ENCODE measurements at regions not wholly inside any gene's neighbourhood (a gene's known extent, or its start where the extent isn't known, plus 50 kb on each side); places are given as distances from the start of the nearest gene placed in this dataset.
"Not testable (repeated sequence)": the region's sequence is repeated elsewhere in the genome, so short reads cannot be mapped to it uniquely, and the experiment has no call there.

GRCh38 chr3:177365294-177365693, 168.0 kb upstream of the TBL1XR1 start:
- H3K4me3 Mint-ChIP-seq; H3K9me3 Mint-ChIP-seq; DNase-seq; H3K27me3 Mint-ChIP-seq (ENCODE audit: low read depth); H3K36me3 Mint-ChIP-seq (ENCODE audit: low read depth); H3K27ac Mint-ChIP-seq; intact Hi-C loops (cut with micrococcal nuclease): not testable (repeated sequence)
- peaks cover 14% of the 10 kb centered on the region for H3K4me1 Mint-ChIP-seq (ENCODE audit: low read depth)
- CTCF ChIA-PET, result interaction anchor here (0.7 kb wide), 1 partner anchor 60 kb away, joined by 3 read pairs; no protein-coding TSS in a partner anchor

GRCh38 chr3:177367788-177368187, 170.5 kb upstream of the TBL1XR1 start:
- Mint-ChIP-seq H3K36me3 (ENCODE audit: low read depth) (no peaks in the 10 kb centered on the region), H3K27me3 (ENCODE audit: low read depth) (no peaks in the 10 kb centered on the region), H3K4me3 (no peak overlapping the region), H3K9me3 (no peaks in the 10 kb centered on the region), H3K27ac (no peak overlapping the region), H3K4me1 (ENCODE audit: low read depth) (no peaks in the 10 kb centered on the region)
- CTCF ChIA-PET, result no interaction called here
- intact Hi-C loops (cut with micrococcal nuclease), result no loop called here
- no peak for DNase-seq

GRCh38 chr3:177370246-177370822, 173.1 kb upstream of the TBL1XR1 start:
- Mint-ChIP-seq H3K36me3 (ENCODE audit: low read depth) (no peaks in the 10 kb centered on the region), H3K27ac (no peak overlapping the region), H3K9me3 (no peaks in the 10 kb centered on the region), H3K4me1 (ENCODE audit: low read depth) (no peaks in the 10 kb centered on the region), H3K27me3 (ENCODE audit: low read depth) (no peaks in the 10 kb centered on the region), H3K4me3 (no peak overlapping the region)
- DNase-seq, result no peak
- intact Hi-C loops (cut with micrococcal nuclease), result no loop called here
- CTCF ChIA-PET, result interaction anchor here (0.6 kb wide), 2 partner anchors 61 to 495 kb away, joined by 3 read pairs; no protein-coding TSS in a partner anchor

- CTCF ChIA-PET, result no interaction called here
- no peaks in the 10 kb centered on the region for H3K27me3 Mint-ChIP-seq (ENCODE audit: low read depth)
- intact Hi-C loops (cut with micrococcal nuclease), result no loop called here
- no peaks in the 10 kb centered on the region for H3K4me1 Mint-ChIP-seq (ENCODE audit: low read depth)
- no peaks in the 10 kb centered on the region for H3K9me3 Mint-ChIP-seq
- H3K36me3 Mint-ChIP-seq (ENCODE audit: low read depth), result no peaks in the 10 kb centered on the region
- H3K27ac Mint-ChIP-seq, result no peak overlapping the region
- no peak overlapping the region for H3K4me3 Mint-ChIP-seq
- no peak for DNase-seq
These were observed 173.9 kb upstream of the TBL1XR1 start for GRCh38 chr3:177371146-177371545.

- Mint-ChIP-seq H3K27ac (no peak overlapping the region), H3K4me3 (no peak overlapping the region), H3K27me3 (ENCODE audit: low read depth) (no peaks in the 10 kb centered on the region), H3K36me3 (ENCODE audit: low read depth) (no peaks in the 10 kb centered on the region), H3K9me3 (no peaks in the 10 kb centered on the region), H3K4me1 (ENCODE audit: low read depth) (no peaks in the 10 kb centered on the region)
- CTCF ChIA-PET, result no interaction called here
- DNase-seq, result no peak
- intact Hi-C loops (cut with micrococcal nuclease), result no loop called here
These were observed 174.6 kb upstream of the TBL1XR1 start for GRCh38 chr3:177371888-177372287.

GRCh38 chr3:177374323-177374722, 177.0 kb upstream of the TBL1XR1 start:
- Mint-ChIP-seq H3K36me3 (ENCODE audit: low read depth) (no peaks in the 10 kb centered on the region), H3K27ac (no peak overlapping the region), H3K9me3 (no peaks in the 10 kb centered on the region), H3K27me3 (ENCODE audit: low read depth) (no peaks in the 10 kb centered on the region), H3K4me3 (no peak overlapping the region), H3K4me1 (ENCODE audit: low read depth) (peaks cover 2% of the 10 kb centered on the region)
- intact Hi-C loops (cut with micrococcal nuclease), result no loop called here
- DNase-seq, result no peak
- CTCF ChIA-PET, result interaction anchor here (0.6 kb wide), 1 partner anchor 727 kb away, joined by 3 read pairs; no protein-coding TSS in a partner anchor

- Mint-ChIP-seq H3K4me1 (ENCODE audit: low read depth) (peaks cover 2% of the 10 kb centered on the region), H3K27me3 (ENCODE audit: low read depth) (no peaks in the 10 kb centered on the region), H3K9me3 (peaks cover 2% of the 10 kb centered on the region), H3K4me3 (no peak overlapping the region), H3K36me3 (ENCODE audit: low read depth) (no peaks in the 10 kb centered on the region), H3K27ac (no peak overlapping the region)
- intact Hi-C loops (cut with micrococcal nuclease), result loop anchor here (5.0 kb wide), 1 partner anchor 503 kb away; no protein-coding TSS in a partner anchor
- DNase-seq, result no peak
- CTCF ChIA-PET, result no interaction called here
These were observed 178.0 kb upstream of the TBL1XR1 start for GRCh38 chr3:177375316-177375715.

- CTCF ChIA-PET, result interaction anchor here (0.6 kb wide), 1 partner anchor 9 kb away, joined by 3 read pairs; no protein-coding TSS in a partner anchor
- Mint-ChIP-seq H3K9me3 (peaks cover 5% of the 10 kb centered on the region), H3K4me1 (ENCODE audit: low read depth) (peaks cover 2% of the 10 kb centered on the region)
These were observed 179.9 kb upstream of the TBL1XR1 start for GRCh38 chr3:177377166-177377565.

GRCh38 chr3:177378168-177378567, 180.9 kb upstream of the TBL1XR1 start:
- peaks cover 2% of the 10 kb centered on the region for H3K4me1 Mint-ChIP-seq (ENCODE audit: low read depth)
- H3K27me3 Mint-ChIP-seq (ENCODE audit: low read depth), result no peaks in the 10 kb centered on the region
- H3K9me3 Mint-ChIP-seq, result peaks cover 5% of the 10 kb centered on the region
- CTCF ChIA-PET, result no interaction called here
- DNase-seq, result no peak
- intact Hi-C loops (cut with micrococcal nuclease), result loop anchor here (2.0 to 5.0 kb wide), 2 partner anchors 327 to 506 kb away; no protein-coding TSS in a partner anchor
- no peaks in the 10 kb centered on the region for H3K36me3 Mint-ChIP-seq (ENCODE audit: low read depth)
- no peak overlapping the region for H3K27ac Mint-ChIP-seq
- H3K4me3 Mint-ChIP-seq, result no peak overlapping the region

More at GRCh38 chr3:177377166-177377565, 179.9 kb upstream of the TBL1XR1 start:
- intact Hi-C loops (cut with micrococcal nuclease), result loop anchor here (5.0 kb wide), 1 partner anchor 505 kb away; no protein-coding TSS in a partner anchor
- H3K4me3 Mint-ChIP-seq, result no peak overlapping the region
- no peaks in the 10 kb centered on the region for H3K36me3 Mint-ChIP-seq (ENCODE audit: low read depth)
- no peaks in the 10 kb centered on the region for H3K27me3 Mint-ChIP-seq (ENCODE audit: low read depth)
- H3K27ac Mint-ChIP-seq, result no peak overlapping the region
- DNase-seq, result no peak

GRCh38 chr3:177379045-177379444, 181.8 kb upstream of the TBL1XR1 start:
- peaks cover 2% of the 10 kb centered on the region for H3K4me1 Mint-ChIP-seq (ENCODE audit: low read depth)
- peaks cover 5% of the 10 kb centered on the region for H3K9me3 Mint-ChIP-seq
- H3K4me3 Mint-ChIP-seq, result no peak overlapping the region
- no peaks in the 10 kb centered on the region for H3K36me3 Mint-ChIP-seq (ENCODE audit: low read depth)
- no peak for DNase-seq
- H3K27me3 Mint-ChIP-seq (ENCODE audit: low read depth), result no peaks in the 10 kb centered on the region
- CTCF ChIA-PET, result no interaction called here
- no peak overlapping the region for H3K27ac Mint-ChIP-seq
- intact Hi-C loops (cut with micrococcal nuclease), result loop anchor here (2.0 to 5.0 kb wide), 2 partner anchors 328 to 507 kb away; no protein-coding TSS in a partner anchor

- no peak for DNase-seq
- no peak overlapping the region for H3K27ac Mint-ChIP-seq
- no peaks in the 10 kb centered on the region for H3K27me3 Mint-ChIP-seq (ENCODE audit: low read depth)
- peaks cover 9% of the 10 kb centered on the region for H3K9me3 Mint-ChIP-seq
- CTCF ChIA-PET, result no interaction called here
- no peaks in the 10 kb centered on the region for H3K36me3 Mint-ChIP-seq (ENCODE audit: low read depth)
- intact Hi-C loops (cut with micrococcal nuclease), result no loop called here
- H3K4me3 Mint-ChIP-seq, result no peak overlapping the region
- H3K4me1 Mint-ChIP-seq (ENCODE audit: low read depth), result peaks cover 7% of the 10 kb centered on the region
These were observed 183.8 kb upstream of the TBL1XR1 start for GRCh38 chr3:177381070-177381469.

GRCh38 chr3:177382944-177383343, 185.7 kb upstream of the TBL1XR1 start:
- peaks cover 6% of the 10 kb centered on the region for H3K4me1 Mint-ChIP-seq (ENCODE audit: low read depth)
- H3K36me3 Mint-ChIP-seq (ENCODE audit: low read depth), result no peaks in the 10 kb centered on the region
- no peaks in the 10 kb centered on the region for H3K27me3 Mint-ChIP-seq (ENCODE audit: low read depth)
- CTCF ChIA-PET, result no interaction called here
- intact Hi-C loops (cut with micrococcal nuclease), result no loop called here
- DNase-seq, result no peak
- peaks cover 9% of the 10 kb centered on the region for H3K9me3 Mint-ChIP-seq
- no peak overlapping the region for H3K27ac Mint-ChIP-seq
- no peak overlapping the region for H3K4me3 Mint-ChIP-seq

- no peak for DNase-seq
- Mint-ChIP-seq H3K36me3 (ENCODE audit: low read depth) (no peaks in the 10 kb centered on the region), H3K27me3 (ENCODE audit: low read depth) (no peaks in the 10 kb centered on the region), H3K4me3 (no peak overlapping the region), H3K4me1 (ENCODE audit: low read depth) (peaks cover 5% of the 10 kb centered on the region), H3K9me3 (peaks cover 9% of the 10 kb centered on the region), H3K27ac (no peak overlapping the region)
- CTCF ChIA-PET, result no interaction called here
- intact Hi-C loops (cut with micrococcal nuclease), result no loop called here
These were observed 187.9 kb upstream of the TBL1XR1 start for GRCh38 chr3:177385186-177385585.
